ENCODE measurements at regions not wholly inside any gene's neighbourhood (a gene's known extent, or its start where the extent isn't known, plus 50 kb on each side); places are given as distances from the start of the nearest gene placed in this dataset.

DNA sequence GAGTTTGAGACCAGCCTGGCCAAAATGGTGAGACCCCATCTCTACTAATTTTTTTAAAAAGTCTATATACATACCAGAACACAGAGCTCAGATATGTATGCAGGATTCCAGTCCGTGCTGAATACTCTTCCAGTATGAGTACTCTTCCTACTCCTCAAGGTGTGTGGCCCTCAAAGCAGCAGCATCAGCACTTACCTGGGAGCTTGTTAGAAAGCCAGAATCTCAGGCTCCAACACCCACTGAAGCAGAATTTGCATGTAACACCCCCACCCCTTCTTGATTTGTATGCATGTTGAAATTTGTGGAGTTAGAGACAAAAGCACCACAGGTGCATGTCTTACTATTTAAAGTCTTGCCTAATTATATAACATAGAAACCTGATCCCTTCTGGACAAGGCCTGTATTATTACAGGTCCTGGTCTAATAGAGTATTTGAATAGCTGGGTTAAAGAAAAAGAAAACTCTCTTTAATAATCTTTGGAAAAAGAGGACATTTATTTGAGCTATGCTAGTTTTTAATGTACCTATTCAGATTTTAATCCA is 50.3 kb upstream of the NFE2L2 start:
- DNase-seq (ENCODE audit: low read depth, low spot score), result no peak
- H3K9me3 ChIP-seq (ENCODE audit: control insufficient read depth, insufficient read depth, low read length), result no peaks in the 10 kb centered on the region
- H3K4me1 ChIP-seq (ENCODE audit: control insufficient read depth, insufficient read depth, low read length), result peaks cover 3% of the 10 kb centered on the region
- no CpG with 5 or more reads among the region's 1 CpG for WGBS (ENCODE audit: insufficient coverage, insufficient read length)
- H3K27ac ChIP-seq (ENCODE audit: low read length), result no peak overlapping the region
- no peaks in the 10 kb centered on the region for H3K27me3 ChIP-seq (ENCODE audit: control insufficient read depth, insufficient read depth, low read length)
- no peak overlapping the region for H3K4me3 ChIP-seq (ENCODE audit: low read length)
- no peaks in the 10 kb centered on the region for H3K36me3 ChIP-seq (ENCODE audit: control insufficient read depth, insufficient read depth, low read length)

DNA sequence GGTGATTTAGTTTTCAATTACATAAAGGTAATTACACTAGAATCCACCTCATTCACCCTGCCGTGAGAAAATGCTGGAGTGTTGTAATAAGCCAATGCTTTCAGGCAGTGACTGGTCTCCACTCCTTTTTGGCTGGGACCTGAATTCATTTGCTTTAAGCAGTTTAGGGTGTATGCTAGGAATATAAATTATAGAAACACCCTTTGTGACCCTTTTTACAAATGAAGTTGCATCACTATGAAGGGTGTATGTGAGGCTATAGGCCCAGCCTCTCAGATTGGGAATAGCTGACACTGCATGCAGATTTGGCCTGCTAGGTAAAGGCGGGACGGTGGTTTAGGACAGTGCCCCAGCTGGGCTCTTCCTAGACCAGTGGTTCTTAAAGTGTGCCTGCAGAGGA is 50.8 kb upstream of the NFE2L2 start:
- H3K36me3 ChIP-seq (ENCODE audit: control insufficient read depth, insufficient read depth, low read length), result no peaks in the 10 kb centered on the region
- no peak overlapping the region for H3K27ac ChIP-seq (ENCODE audit: low read length)
- no peak overlapping the region for H3K4me3 ChIP-seq (ENCODE audit: low read length)
- no peak for DNase-seq (ENCODE audit: low read depth, low spot score)
- no peaks in the 10 kb centered on the region for H3K9me3 ChIP-seq (ENCODE audit: control insufficient read depth, insufficient read depth, low read length)
- no CpG with 5 or more reads among the region's 3 CpGs for WGBS (ENCODE audit: insufficient coverage, insufficient read length)
- H3K4me1 ChIP-seq (ENCODE audit: control insufficient read depth, insufficient read depth, low read length), result peaks cover 3% of the 10 kb centered on the region
- no peaks in the 10 kb centered on the region for H3K27me3 ChIP-seq (ENCODE audit: control insufficient read depth, insufficient read depth, low read length)

DNA sequence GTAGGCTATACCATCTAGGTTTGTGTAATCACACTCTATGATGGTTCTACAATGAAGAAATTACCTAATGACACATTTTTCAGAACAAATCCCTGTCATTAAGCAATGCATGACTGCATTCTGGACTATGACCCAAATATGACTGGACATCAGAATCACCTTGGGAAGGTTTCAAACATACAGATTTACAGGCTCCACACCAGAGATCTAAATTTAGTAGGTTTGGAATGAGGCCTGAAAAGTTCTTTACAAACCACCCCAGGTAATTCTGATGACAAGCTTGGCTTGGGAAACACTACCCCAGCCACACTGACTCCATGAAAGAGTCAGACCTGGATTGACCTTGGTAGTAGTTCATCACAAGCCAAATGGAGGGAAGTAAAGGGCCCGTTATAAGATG is 52.2 kb upstream of the NFE2L2 start:
- H3K36me3 ChIP-seq (ENCODE audit: control insufficient read depth, insufficient read depth, low read length), result no peaks in the 10 kb centered on the region
- H3K4me3 ChIP-seq (ENCODE audit: low read length), result no peak overlapping the region
- H3K27ac ChIP-seq (ENCODE audit: low read length), result no peak overlapping the region
- H3K9me3 ChIP-seq (ENCODE audit: control insufficient read depth, insufficient read depth, low read length), result no peaks in the 10 kb centered on the region
- H3K4me1 ChIP-seq (ENCODE audit: control insufficient read depth, insufficient read depth, low read length), result peaks cover 3% of the 10 kb centered on the region
- no peaks in the 10 kb centered on the region for H3K27me3 ChIP-seq (ENCODE audit: control insufficient read depth, insufficient read depth, low read length)
- WGBS (ENCODE audit: insufficient coverage, insufficient read length), result no CpG with 5 or more reads among the region's 1 CpG
- no peak for DNase-seq (ENCODE audit: low read depth, low spot score)

DNA sequence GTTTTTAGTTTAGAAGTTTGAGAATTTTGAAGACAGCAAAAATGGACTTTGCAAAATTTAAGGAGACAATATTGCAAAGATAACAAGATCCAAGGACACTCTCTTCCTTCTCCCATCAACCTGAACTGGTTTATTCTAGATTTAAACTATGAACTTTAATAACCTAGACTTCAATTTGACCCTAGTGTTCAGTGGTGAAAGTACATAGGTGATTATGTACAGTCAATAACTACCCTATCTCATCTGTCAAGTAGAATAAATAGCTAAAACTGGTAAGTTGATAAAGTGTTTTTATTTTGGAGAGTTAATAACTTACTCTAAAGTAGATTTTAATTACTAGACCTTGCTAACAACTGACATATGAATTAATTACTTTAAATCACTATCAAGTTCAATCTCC is 52.9 kb upstream of the NFE2L2 start:
- Histone ChIP-seq H3K9me3 (ENCODE audit: control insufficient read depth, insufficient read depth, low read length) (no peaks in the 10 kb centered on the region), H3K4me1 (ENCODE audit: control insufficient read depth, insufficient read depth, low read length) (peaks cover 4% of the 10 kb centered on the region), H3K4me3 (ENCODE audit: low read length) (no peak overlapping the region), H3K27ac (ENCODE audit: low read length) (no peak overlapping the region), H3K36me3 (ENCODE audit: control insufficient read depth, insufficient read depth, low read length) (no peaks in the 10 kb centered on the region), H3K27me3 (ENCODE audit: control insufficient read depth, insufficient read depth, low read length) (no peaks in the 10 kb centered on the region)
- no peak for DNase-seq (ENCODE audit: low read depth, low spot score)

DNA sequence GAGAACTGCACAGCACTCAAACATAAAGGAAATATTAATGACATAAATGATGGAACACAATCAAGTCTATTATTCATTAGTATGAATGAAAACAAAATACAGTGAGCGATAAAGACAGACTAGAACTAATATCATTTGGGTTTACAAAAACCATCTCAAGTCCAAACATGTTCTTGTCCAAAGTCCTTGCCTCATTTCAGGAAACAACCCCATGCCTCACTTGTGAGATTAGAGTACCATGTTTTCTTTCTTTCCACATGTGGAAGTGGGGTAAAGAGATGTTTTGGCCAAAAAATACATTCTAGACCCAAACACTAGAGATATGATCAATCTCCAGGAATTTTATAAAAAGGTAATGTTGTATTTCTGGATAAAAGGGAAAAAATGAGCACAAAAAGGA is 53.3 kb upstream of the NFE2L2 start:
- Histone ChIP-seq H3K4me1 (ENCODE audit: control insufficient read depth, insufficient read depth, low read length) (peaks cover 4% of the 10 kb centered on the region), H3K9me3 (ENCODE audit: control insufficient read depth, insufficient read depth, low read length) (no peaks in the 10 kb centered on the region), H3K27ac (ENCODE audit: low read length) (no peak overlapping the region), H3K4me3 (ENCODE audit: low read length) (no peak overlapping the region), H3K36me3 (ENCODE audit: control insufficient read depth, insufficient read depth, low read length) (no peaks in the 10 kb centered on the region), H3K27me3 (ENCODE audit: control insufficient read depth, insufficient read depth, low read length) (no peaks in the 10 kb centered on the region)
- DNase-seq (ENCODE audit: low read depth, low spot score), result no peak
- WGBS (ENCODE audit: insufficient coverage, insufficient read length), result no CpG with 5 or more reads among the region's 1 CpG

DNA sequence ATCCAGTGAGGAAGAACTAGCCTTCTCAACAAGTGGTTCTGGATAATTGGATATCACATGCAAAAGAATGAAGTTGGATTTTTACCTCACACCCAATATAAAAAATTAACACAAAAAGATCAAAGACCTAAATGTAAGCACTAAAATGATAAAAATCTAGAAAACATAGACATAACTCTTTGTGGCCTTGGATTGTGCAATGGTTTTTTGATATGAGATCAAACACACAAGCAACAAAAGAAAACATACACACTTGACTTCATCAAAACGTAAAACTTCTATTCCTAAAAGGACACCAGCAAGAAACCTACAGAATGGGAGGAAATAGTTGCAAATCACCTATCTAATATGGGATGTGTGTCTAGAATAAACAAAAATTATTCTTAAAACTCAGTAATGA is 54.1 kb upstream of the NFE2L2 start:
- H3K36me3 ChIP-seq (ENCODE audit: control insufficient read depth, insufficient read depth, low read length), result no peaks in the 10 kb centered on the region
- WGBS (ENCODE audit: insufficient coverage, insufficient read length), result no CpG with 5 or more reads among the region's 1 CpG
- H3K27me3 ChIP-seq (ENCODE audit: control insufficient read depth, insufficient read depth, low read length), result no peaks in the 10 kb centered on the region

DNA sequence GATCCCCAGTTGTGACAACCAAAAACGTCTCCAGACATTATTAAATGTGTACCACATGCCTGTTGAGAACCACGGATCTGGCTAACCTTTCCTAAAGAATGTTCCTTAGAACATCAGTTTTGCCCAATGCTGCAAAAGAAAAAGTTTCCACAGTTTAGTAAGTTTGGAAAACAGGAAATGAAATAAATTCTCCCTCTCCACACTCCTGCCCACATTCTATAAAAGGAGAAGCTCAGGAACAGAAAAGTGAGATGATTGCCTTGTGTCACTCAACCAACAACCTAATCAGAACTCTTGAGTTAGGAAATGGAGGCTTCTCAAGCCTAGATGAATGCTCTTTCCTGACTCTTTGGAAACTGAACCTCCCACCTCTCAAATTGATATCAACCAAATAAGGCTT is 56.1 kb upstream of the NFE2L2 start:
- no peak overlapping the region for H3K4me3 ChIP-seq (ENCODE audit: low read length)
- WGBS (ENCODE audit: insufficient coverage, insufficient read length), result no CpG with 5 or more reads among the region's 2 CpGs

More for the DNA sequence above, 54.1 kb upstream of the NFE2L2 start:
- Histone ChIP-seq H3K9me3 (ENCODE audit: control insufficient read depth, insufficient read depth, low read length) (no peaks in the 10 kb centered on the region), H3K4me1 (ENCODE audit: control insufficient read depth, insufficient read depth, low read length) (peaks cover 2% of the 10 kb centered on the region; the same call in 1 of the 2 replicates), H3K27ac (ENCODE audit: low read length) (no peak overlapping the region), H3K4me3 (ENCODE audit: low read length) (no peak overlapping the region)
- no peak for DNase-seq (ENCODE audit: low read depth, low spot score)

DNA sequence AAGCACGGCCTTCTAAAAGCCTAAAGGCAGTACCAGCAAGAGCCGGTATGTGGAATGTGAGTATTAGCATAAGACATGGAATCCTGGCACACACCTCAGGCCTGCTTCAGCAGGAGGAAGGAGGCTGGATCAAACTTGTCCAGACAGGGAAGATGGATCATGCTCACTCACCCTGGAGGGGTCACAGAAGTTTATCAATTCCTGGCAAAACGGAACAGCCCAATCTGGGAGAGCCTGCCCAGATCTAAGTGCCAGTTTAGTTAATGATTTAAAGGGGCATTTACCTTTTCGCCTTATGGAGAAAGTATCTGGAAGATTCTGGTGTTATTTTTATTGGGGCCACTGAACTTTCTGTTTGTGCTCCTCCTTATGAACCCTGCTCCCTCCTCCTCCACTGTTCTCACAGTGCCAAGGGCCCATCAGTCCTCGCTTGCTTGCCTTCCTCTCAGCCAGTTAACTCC is 58.3 kb upstream of the NFE2L2 start:
- Histone ChIP-seq H3K36me3 (ENCODE audit: control insufficient read depth, insufficient read depth, low read length) (no peaks in the 10 kb centered on the region), H3K4me1 (ENCODE audit: control insufficient read depth, insufficient read depth, low read length) (peaks cover 1% of the 10 kb centered on the region; the same call in 1 of the 2 replicates), H3K27me3 (ENCODE audit: control insufficient read depth, insufficient read depth, low read length) (no peaks in the 10 kb centered on the region), H3K9me3 (ENCODE audit: control insufficient read depth, insufficient read depth, low read length) (no peaks in the 10 kb centered on the region), H3K27ac (ENCODE audit: low read length) (no peak overlapping the region), H3K4me3 (ENCODE audit: low read length) (no peak overlapping the region)
- WGBS (ENCODE audit: insufficient coverage, insufficient read length), result no CpG with 5 or more reads among the region's 5 CpGs
- no peak for DNase-seq (ENCODE audit: low read depth, low spot score)

More for the DNA sequence above, 56.1 kb upstream of the NFE2L2 start:
- Histone ChIP-seq H3K27ac (ENCODE audit: low read length) (no peak overlapping the region), H3K4me1 (ENCODE audit: control insufficient read depth, insufficient read depth, low read length) (peaks cover 1% of the 10 kb centered on the region; the same call in 1 of the 2 replicates), H3K36me3 (ENCODE audit: control insufficient read depth, insufficient read depth, low read length) (no peaks in the 10 kb centered on the region), H3K9me3 (ENCODE audit: control insufficient read depth, insufficient read depth, low read length) (no peaks in the 10 kb centered on the region), H3K27me3 (ENCODE audit: control insufficient read depth, insufficient read depth, low read length) (no peaks in the 10 kb centered on the region)
- DNase-seq (ENCODE audit: low read depth, low spot score), result no peak

DNA sequence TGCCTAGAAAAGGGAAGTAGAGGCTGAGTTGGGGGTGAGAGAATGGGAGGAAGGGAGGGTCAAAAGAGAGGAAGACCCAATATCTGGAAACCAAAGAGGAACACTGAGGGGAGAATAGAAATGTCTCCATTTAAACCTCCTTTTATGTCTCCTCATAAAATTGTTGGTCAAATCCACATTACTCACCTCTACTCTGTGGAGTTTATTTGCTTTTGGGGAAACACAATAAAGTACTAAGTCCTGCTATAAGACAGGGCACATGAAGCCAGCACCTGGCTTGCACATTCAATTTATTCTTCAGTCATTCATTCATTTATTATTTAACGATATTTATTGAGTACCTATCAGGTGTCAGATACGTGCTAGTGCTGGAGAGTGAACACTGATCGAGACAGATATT is 60.3 kb upstream of the NFE2L2 start:
- DNase-seq (ENCODE audit: low read depth, low spot score), result no peak
- no CpG with 5 or more reads among the region's 3 CpGs for WGBS (ENCODE audit: insufficient coverage, insufficient read length)
- Histone ChIP-seq H3K4me3 (ENCODE audit: low read length) (no peak overlapping the region), H3K4me1 (ENCODE audit: control insufficient read depth, insufficient read depth, low read length) (peaks cover 1% of the 10 kb centered on the region; the same call in 1 of the 2 replicates), H3K27me3 (ENCODE audit: control insufficient read depth, insufficient read depth, low read length) (no peaks in the 10 kb centered on the region), H3K36me3 (ENCODE audit: control insufficient read depth, insufficient read depth, low read length) (no peaks in the 10 kb centered on the region), H3K27ac (ENCODE audit: low read length) (no peak overlapping the region), H3K9me3 (ENCODE audit: control insufficient read depth, insufficient read depth, low read length) (no peaks in the 10 kb centered on the region)

DNA sequence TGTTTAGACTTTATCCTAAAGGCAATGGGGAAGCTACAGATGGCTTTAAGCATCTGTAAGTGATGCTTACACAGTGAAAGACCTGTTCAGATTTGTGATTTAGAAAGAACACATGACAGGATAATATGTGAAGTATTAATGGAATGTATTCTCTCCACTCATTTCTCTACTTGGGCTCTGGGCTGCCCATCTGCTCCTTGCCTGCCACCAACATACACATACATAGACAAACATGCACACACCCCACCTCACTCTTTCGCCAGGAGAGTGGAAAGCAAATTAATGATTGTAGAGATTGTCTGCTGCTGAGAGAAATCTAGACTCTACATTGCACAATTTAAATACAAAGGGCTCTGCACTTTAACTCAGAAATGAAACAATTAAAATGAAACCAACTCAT is 61.0 kb upstream of the NFE2L2 start:
- H3K4me1 ChIP-seq (ENCODE audit: control insufficient read depth, insufficient read depth, low read length), result peaks cover 1% of the 10 kb centered on the region; the same call in 1 of the 2 replicates
- DNase-seq (ENCODE audit: low read depth, low spot score), result no peak
- WGBS (ENCODE audit: insufficient coverage, insufficient read length), result no CpG with 5 or more reads among the region's 1 CpG
- no peaks in the 10 kb centered on the region for H3K27me3 ChIP-seq (ENCODE audit: control insufficient read depth, insufficient read depth, low read length)
- no peak overlapping the region for H3K4me3 ChIP-seq (ENCODE audit: low read length)
- no peaks in the 10 kb centered on the region for H3K9me3 ChIP-seq (ENCODE audit: control insufficient read depth, insufficient read depth, low read length)
- no peak overlapping the region for H3K27ac ChIP-seq (ENCODE audit: low read length)
- no peaks in the 10 kb centered on the region for H3K36me3 ChIP-seq (ENCODE audit: control insufficient read depth, insufficient read depth, low read length)

DNA sequence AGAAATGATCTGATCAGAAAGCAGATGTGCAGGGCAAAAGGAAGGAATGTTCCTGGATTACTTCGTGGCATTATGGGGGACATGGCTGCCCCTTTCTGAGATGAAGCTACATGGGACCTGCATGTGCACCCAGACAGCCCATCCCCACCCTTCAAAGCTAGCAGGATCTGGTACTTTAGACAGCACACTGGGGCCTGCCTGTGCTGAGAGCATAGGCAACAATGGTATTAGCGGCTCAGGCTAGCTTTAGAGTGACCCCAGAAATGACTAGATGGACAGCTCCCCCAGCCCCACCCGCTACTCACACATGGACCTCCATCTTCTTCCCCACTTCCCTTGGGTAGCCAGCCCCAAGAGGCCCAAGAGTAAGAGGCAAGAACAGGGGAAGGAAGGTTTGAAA is 61.5 kb upstream of the NFE2L2 start:
- no CpG with 5 or more reads among the region's 3 CpGs for WGBS (ENCODE audit: insufficient coverage, insufficient read length)
- Histone ChIP-seq H3K4me3 (ENCODE audit: low read length) (no peak overlapping the region), H3K27ac (ENCODE audit: low read length) (no peak overlapping the region), H3K36me3 (ENCODE audit: control insufficient read depth, insufficient read depth, low read length) (no peaks in the 10 kb centered on the region), H3K9me3 (ENCODE audit: control insufficient read depth, insufficient read depth, low read length) (no peaks in the 10 kb centered on the region), H3K27me3 (ENCODE audit: control insufficient read depth, insufficient read depth, low read length) (no peaks in the 10 kb centered on the region), H3K4me1 (ENCODE audit: control insufficient read depth, insufficient read depth, low read length) (peaks cover 1% of the 10 kb centered on the region; the same call in 1 of the 2 replicates)
- no peak for DNase-seq (ENCODE audit: low read depth, low spot score)
